ENCODE measurements at regions not wholly inside any gene's neighbourhood (a gene's known extent, or its start where the extent isn't known, plus 50 kb on each side); places are given as distances from the start of the nearest gene placed in this dataset.

- TF ChIP-seq CTCF (IDR thresholded peaks at IDR 0.05; ENCODE audit: insufficient read depth, low read length), result no peak
- no peak for TF ChIP-seq POLR2AphosphoS5 (IDR thresholded peaks at IDR 0.05; ENCODE audit: low read depth)
Measured at GRCh38 chr9:7402334-7403027, 397.1 kb downstream of the DMAC1 start.

Measured in HL-60 (cell line).